HL-60 (cell line): ENCODE measurements at regions not wholly inside any gene's neighbourhood (a gene's known extent, or its start where the extent isn't known, plus 50 kb on each side); places are given as distances from the start of the nearest gene placed in this dataset.

Source experiments
- DNase-seq, 2 experiments: peaks; one replicate each; pipeline ENCODE4 v3.0.0-alpha.2; 2010 to 2020; ENCODE audit warnings: low read depth in 1 of 2, low spot score in 1 of 2
- H3K27ac ChIP-seq: fragments of 250-450 bp; sonication (Bioruptor Pico); replicated peaks from 2 replicates; pipeline ENCODE4 v1.5.1; 2020; ENCODE audit warnings: mild to moderate bottlenecking, moderate library complexity
- H3K27me3 ChIP-seq: fragments of 250-450 bp; sonication (Bioruptor Pico); 2 replicates; pipeline ENCODE4 v1.5.1; 2021; ENCODE audit warnings: mild to moderate bottlenecking, moderate library complexity; ENCODE audit not compliant: insufficient read depth, poor library complexity, severe bottlenecking
- H3K4me3 ChIP-seq: replicated peaks from 2 replicates; pipeline ENCODE4 v1.5.1; 2011; ENCODE audit warnings: mild to moderate bottlenecking, control low read depth, low read length; ENCODE audit not compliant: insufficient read depth
- CTCF ChIP-seq: IDR thresholded peaks from one replicate; pipeline ENCODE4 v1.5.1; 2011; ENCODE audit warnings: low read length, control low read depth, inconsistent platforms; ENCODE audit not compliant: insufficient read depth
- GABPA ChIP-seq: IDR thresholded peaks from 2 replicates; pipeline ENCODE4 v1.6.1; 2012; ENCODE audit warnings: low read depth
- POLR2AphosphoS5 ChIP-seq: IDR thresholded peaks from 2 replicates; pipeline ENCODE4 v1.6.1; 2012; ENCODE audit warnings: low read depth
- REST ChIP-seq: IDR thresholded peaks from 2 replicates; pipeline ENCODE4 v1.6.1; 2012; ENCODE audit warnings: low read depth; ENCODE audit not compliant: insufficient replicate concordance
- SPI1 ChIP-seq: IDR thresholded peaks from 2 replicates; pipeline ENCODE4 v1.6.1; 2012; ENCODE audit warnings: low read depth, mild to moderate bottlenecking, borderline replicate concordance

DNA sequence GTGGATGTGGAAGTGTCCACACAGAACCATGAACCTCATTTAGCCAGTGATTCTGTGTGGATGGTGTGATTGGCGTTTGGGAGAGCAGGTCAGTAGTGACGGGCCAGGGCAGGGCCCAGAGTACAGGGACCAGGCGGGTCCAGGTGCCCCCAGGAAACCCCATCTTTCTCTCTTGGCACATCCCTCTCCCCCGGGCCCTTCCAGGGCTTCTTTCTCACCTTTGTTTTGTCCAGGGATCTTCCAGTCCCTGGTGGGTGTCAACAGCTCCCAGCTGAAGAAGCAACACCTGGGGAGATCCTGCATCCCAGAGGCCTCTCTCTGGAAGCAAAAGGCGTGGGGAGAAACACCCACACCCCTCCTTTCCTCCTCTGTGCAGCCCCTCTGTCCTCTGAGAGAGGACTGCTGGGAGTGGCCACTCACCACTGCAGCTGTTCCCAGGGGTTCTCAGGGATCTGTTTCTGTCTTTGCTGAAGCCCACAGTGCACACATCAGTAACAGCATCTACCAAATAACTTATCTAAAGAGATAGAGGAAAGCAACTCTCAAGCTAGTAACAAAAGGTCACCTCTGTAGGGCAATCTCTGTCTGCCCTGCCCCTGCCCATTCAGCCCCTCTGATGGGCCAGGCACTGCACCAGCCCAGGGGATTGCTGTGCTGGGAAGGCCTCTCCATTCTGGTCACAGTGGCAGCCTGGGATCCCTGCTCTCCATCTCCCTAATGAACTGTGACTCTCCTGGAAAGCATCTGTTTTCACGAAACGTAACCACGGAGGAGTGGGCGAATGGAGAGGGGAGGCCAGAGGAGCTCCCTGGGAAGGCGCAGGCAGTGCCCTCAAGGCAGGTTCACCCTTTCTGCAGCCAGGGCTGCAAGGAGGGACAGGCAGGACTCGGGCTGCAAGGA is 98.3 kb upstream of the ALDH1A3 start:
- no peaks in the 10 kb centered on the region for H3K27me3 ChIP-seq
- no peak overlapping the region for H3K27ac ChIP-seq
- no peak overlapping the region for H3K4me3 ChIP-seq
- TF ChIP-seq POLR2AphosphoS5 (no peak), SPI1 (no peak), GABPA (no peak), CTCF (no peak), REST (no peak)
- DNase-seq: no peak

DNA sequence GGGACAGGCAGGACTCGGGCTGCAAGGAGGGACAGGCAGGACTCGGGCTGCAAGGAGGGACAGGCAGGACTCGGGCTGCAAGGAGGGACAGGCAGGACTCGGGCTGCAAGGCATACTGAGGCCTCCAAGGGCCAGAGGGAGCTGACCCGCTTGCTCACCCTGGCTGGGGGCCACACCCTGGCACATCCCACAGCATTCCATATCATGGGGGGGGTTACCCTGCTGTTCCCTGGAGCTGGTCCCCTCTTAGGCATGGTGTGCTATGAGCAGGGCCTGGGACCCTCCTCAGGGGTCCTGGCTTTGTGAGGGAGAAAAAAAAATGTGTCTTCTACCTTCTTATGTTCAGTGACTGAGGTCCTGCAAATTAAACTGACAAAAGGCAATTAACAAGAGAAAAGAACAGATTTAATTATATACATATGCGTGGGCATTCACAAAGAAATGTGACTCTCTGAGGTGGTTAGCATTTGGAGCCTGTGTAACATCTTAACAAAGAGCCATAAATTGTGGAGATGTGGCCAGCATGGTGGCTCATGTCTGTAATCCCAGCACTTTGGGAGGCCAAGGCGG is 97.6 kb upstream of the ALDH1A3 start:
- DNase-seq: no peak
- Histone ChIP-seq H3K4me3 (no peak overlapping the region), H3K27ac (no peak overlapping the region), H3K27me3 (no peaks in the 10 kb centered on the region)
- TF ChIP-seq CTCF (no peak), REST (no peak), POLR2AphosphoS5 (no peak), GABPA (no peak), SPI1 (no peak)

GRCh38 chr15:100783291-100783690 is 96.3 kb upstream of the ALDH1A3 start:
- Histone ChIP-seq H3K27me3 (no peaks in the 10 kb centered on the region), H3K4me3 (no peak overlapping the region), H3K27ac (no peak overlapping the region)
- DNase-seq: no peak
- TF ChIP-seq POLR2AphosphoS5 (no peak), GABPA (no peak), CTCF (no peak), SPI1 (no peak), REST (no peak)
